ENCODE measurements at regions not wholly inside any gene's neighbourhood (a gene's known extent, or its start where the extent isn't known, plus 50 kb on each side); places are given as distances from the start of the nearest gene placed in this dataset.

DNA sequence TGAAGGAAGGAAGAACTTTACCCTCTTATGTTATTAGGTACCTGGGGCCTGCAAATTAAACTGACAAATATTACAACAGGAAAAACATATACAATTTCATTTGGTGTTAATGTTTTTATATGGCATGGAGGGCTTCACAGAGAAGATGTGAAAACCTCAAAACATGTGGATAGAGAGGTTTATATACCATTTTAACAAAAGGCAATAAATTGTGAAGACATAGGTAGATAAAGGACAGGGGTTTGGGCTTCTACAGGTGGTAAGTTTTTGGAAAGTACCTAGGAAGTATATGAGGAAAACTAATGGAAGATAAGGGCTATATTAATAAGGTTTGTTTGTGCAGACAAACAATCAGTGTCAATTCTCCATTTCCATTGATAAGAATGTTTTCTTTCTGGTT is 95.1 kb upstream of the ATF7IP start:
- ChIA-PET CTCF (no interaction called here), POLR2A (ENCODE audit: low non-redundant PET) (no interaction called here)
- no TSS peak for BruUV-seq (replicated peaks)
- Histone ChIP-seq H3K36me3 (ENCODE audit: insufficient read depth, low read length, poor library complexity, severe bottlenecking) (no peaks in the 10 kb centered on the region), H3K27me3 (replicated peaks; ENCODE audit: insufficient read depth, low read depth, low read length, poor library complexity) (no peaks in the 10 kb centered on the region), H3K27ac (ENCODE audit: low read depth, low read length, poor library complexity, severe bottlenecking) (no peak overlapping the region), H3K4me1 (ENCODE audit: insufficient read depth, low read length, poor library complexity, severe bottlenecking) (peaks cover 22% of the 10 kb centered on the region), H3K4me3 (ENCODE audit: low read depth, low read length, poor library complexity, severe bottlenecking) (no peak overlapping the region), H3K9me3 (ENCODE audit: low read depth, low read length, poor library complexity, severe bottlenecking) (no peaks in the 10 kb centered on the region)
- intact Hi-C loops (cut with micrococcal nuclease; ENCODE audit: unreplicated experiment): no loop called here
- TF ChIP-seq EZH2 (IDR thresholded peaks at IDR 0.05; ENCODE audit: borderline replicate concordance, low read depth, low read length, poor library complexity, severe bottlenecking): no peak
- TF ChIP-seq, protein P1, sequence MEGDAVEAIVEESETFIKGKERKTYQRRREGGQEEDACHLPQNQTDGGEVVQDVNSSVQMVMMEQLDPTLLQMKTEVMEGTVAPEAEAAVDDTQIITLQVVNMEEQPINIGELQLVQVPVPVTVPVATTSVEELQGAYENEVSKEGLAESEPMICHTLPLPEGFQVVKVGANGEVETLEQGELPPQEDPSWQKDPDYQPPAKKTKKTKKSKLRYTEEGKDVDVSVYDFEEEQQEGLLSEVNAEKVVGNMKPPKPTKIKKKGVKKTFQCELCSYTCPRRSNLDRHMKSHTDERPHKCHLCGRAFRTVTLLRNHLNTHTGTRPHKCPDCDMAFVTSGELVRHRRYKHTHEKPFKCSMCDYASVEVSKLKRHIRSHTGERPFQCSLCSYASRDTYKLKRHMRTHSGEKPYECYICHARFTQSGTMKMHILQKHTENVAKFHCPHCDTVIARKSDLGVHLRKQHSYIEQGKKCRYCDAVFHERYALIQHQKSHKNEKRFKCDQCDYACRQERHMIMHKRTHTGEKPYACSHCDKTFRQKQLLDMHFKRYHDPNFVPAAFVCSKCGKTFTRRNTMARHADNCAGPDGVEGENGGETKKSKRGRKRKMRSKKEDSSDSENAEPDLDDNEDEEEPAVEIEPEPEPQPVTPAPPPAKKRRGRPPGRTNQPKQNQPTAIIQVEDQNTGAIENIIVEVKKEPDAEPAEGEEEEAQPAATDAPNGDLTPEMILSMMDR (conservative IDR thresholded peaks at IDR 0.05; ENCODE audit: low read depth, low read length): no peak
- no peak for DNase-seq (ENCODE audit: low spot score)

- CTCF ChIA-PET: no interaction called here
- TF ChIP-seq, protein P1 (conservative IDR thresholded peaks at IDR 0.05; ENCODE audit: low read depth, low read length): no peak
- no peak for TF ChIP-seq EZH2 (IDR thresholded peaks at IDR 0.05; ENCODE audit: borderline replicate concordance, low read depth, low read length, poor library complexity, severe bottlenecking)
- intact Hi-C loops (cut with micrococcal nuclease; ENCODE audit: unreplicated experiment): no loop called here
- H3K9me3 ChIP-seq (ENCODE audit: low read depth, low read length, poor library complexity, severe bottlenecking): no peaks in the 10 kb centered on the region
- peaks cover 10% of the 10 kb centered on the region for H3K4me1 ChIP-seq (ENCODE audit: insufficient read depth, low read length, poor library complexity, severe bottlenecking)
- no TSS peak for BruUV-seq (replicated peaks)
- peak; percentile 58 for DNase-seq (ENCODE audit: low spot score)
- H3K36me3 ChIP-seq (ENCODE audit: insufficient read depth, low read length, poor library complexity, severe bottlenecking): no peaks in the 10 kb centered on the region
- peak overlapping the region; percentile 53 for H3K27ac ChIP-seq (ENCODE audit: low read depth, low read length, poor library complexity, severe bottlenecking)
- no peaks in the 10 kb centered on the region for H3K27me3 ChIP-seq (replicated peaks; ENCODE audit: insufficient read depth, low read depth, low read length, poor library complexity)
- H3K4me3 ChIP-seq (ENCODE audit: low read depth, low read length, poor library complexity, severe bottlenecking): no peak overlapping the region
- POLR2A ChIA-PET (ENCODE audit: low non-redundant PET): no interaction called here
Observed at GRCh38 chr12:14272956-14273912, 92.2 kb upstream of the ATF7IP start.

DNA sequence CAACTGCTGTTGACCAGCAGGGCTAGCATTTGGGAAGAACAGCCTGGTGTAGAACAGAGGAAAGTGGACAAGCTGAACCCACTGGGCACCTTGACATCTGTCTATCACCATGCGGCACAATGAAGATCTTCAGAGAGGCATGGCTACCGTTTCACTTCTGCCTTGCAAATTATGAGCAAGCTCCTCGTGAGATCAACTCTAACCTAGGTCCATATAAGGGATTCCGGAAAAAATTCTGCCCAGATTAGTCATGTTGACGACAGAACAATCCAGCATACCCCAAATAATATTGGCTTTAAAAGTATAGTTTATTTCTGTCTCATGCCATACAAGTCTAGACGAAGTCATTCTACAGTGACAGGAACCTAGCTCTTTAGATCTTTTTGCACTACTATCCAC is 91.6 kb upstream of the ATF7IP start:
- Histone ChIP-seq H3K36me3 (ENCODE audit: insufficient read depth, low read length, poor library complexity, severe bottlenecking) (no peaks in the 10 kb centered on the region), H3K27me3 (replicated peaks; ENCODE audit: insufficient read depth, low read depth, low read length, poor library complexity) (no peaks in the 10 kb centered on the region), H3K4me1 (ENCODE audit: insufficient read depth, low read length, poor library complexity, severe bottlenecking) (peaks cover 10% of the 10 kb centered on the region), H3K4me3 (ENCODE audit: low read depth, low read length, poor library complexity, severe bottlenecking) (no peak overlapping the region), H3K9me3 (ENCODE audit: low read depth, low read length, poor library complexity, severe bottlenecking) (no peaks in the 10 kb centered on the region), H3K27ac (ENCODE audit: low read depth, low read length, poor library complexity, severe bottlenecking) (peak overlapping the region; percentile 53)
- no peak for DNase-seq (ENCODE audit: low spot score)
- BruUV-seq (replicated peaks): no TSS peak
- intact Hi-C loops (cut with micrococcal nuclease; ENCODE audit: unreplicated experiment): no loop called here
- POLR2A ChIA-PET (ENCODE audit: low non-redundant PET): no interaction called here
- CTCF ChIA-PET: no interaction called here
- TF ChIP-seq EZH2 (IDR thresholded peaks at IDR 0.05; ENCODE audit: borderline replicate concordance, low read depth, low read length, poor library complexity, severe bottlenecking): no peak
- TF ChIP-seq, protein P1 (conservative IDR thresholded peaks at IDR 0.05; ENCODE audit: low read depth, low read length): no peak

Measured in A673 (cell line).